GM23338 (cell line): ENCODE measurements at regions not wholly inside any gene's neighbourhood (a gene's known extent, or its start where the extent isn't known, plus 50 kb on each side); places are given as distances from the start of the nearest gene placed in this dataset.
"Not testable (repeated sequence)": the region's sequence is repeated elsewhere in the genome, so short reads cannot be mapped to it uniquely, and the experiment has no call there.

ENCODE experiments used
- ATAC-seq: fragments of 200-7000 bp; cut with Tn5 transposase; 3 replicates; pipeline ENCODE4 v1.9.1; 2020
- DNase-seq: peaks from one replicate; pipeline ENCODE4 v3.0.0-alpha.2; 2015; ENCODE audit warnings: low spot score
- H2AFZ ChIP-seq: fragments of 200-600 bp; sonication (generic); 2 replicates; pipeline ENCODE4 v1.8.0; 2016; ENCODE audit warnings: antibody characterized with exemption, mild to moderate bottlenecking, moderate library complexity
- H3F3A ChIP-seq: fragments of 200-600 bp; sonication (generic); replicated peaks from 2 replicates; pipeline ENCODE4 v1.8.0; 2017; ENCODE audit warnings: antibody characterized with exemption, mixed run types, low read depth
- H3K27ac ChIP-seq: fragments of 200-600 bp; sonication (generic); 2 replicates; pipeline ENCODE4 v1.6.1; 2016; ENCODE audit warnings: low read depth
- H3K27me3 ChIP-seq: fragments of 200-600 bp; sonication (generic); 2 replicates; pipeline ENCODE4 v1.8.0; 2016; ENCODE audit warnings: mild to moderate bottlenecking, mixed run types, moderate library complexity; ENCODE audit not compliant: insufficient read depth
- H3K36me3 ChIP-seq: fragments of 200-600 bp; sonication (generic); 2 replicates; pipeline ENCODE4 v1.8.0; 2016; ENCODE audit warnings: mild to moderate bottlenecking; ENCODE audit not compliant: insufficient read depth
- H3K4me1 ChIP-seq: fragments of 200-600 bp; sonication (generic); 2 replicates; pipeline ENCODE4 v1.8.0; 2016; ENCODE audit warnings: mild to moderate bottlenecking, moderate library complexity; ENCODE audit not compliant: insufficient read depth
- H3K4me2 ChIP-seq: fragments of 200-600 bp; sonication (generic); 2 replicates; pipeline ENCODE4 v1.7.1; 2017; ENCODE audit warnings: mixed run types
- H3K4me3 ChIP-seq: fragments of 200-600 bp; sonication (generic); 2 replicates; pipeline ENCODE4 v1.6.1; 2016; ENCODE audit warnings: mixed run types
- H3K79me2 ChIP-seq: fragments of 200-600 bp; sonication (generic); replicated peaks from 2 replicates; pipeline ENCODE4 v1.8.0; 2017; ENCODE audit warnings: mild to moderate bottlenecking; ENCODE audit not compliant: insufficient read depth
- H3K9me2 ChIP-seq: fragments of 200-600 bp; sonication (generic); 2 replicates; pipeline ENCODE4 v1.8.0; 2017; ENCODE audit not compliant: insufficient read depth
- H4K20me1 ChIP-seq: fragments of 200-600 bp; sonication (generic); replicated peaks from 2 replicates; pipeline ENCODE4 v1.8.0; 2017; ENCODE audit warnings: mild to moderate bottlenecking; ENCODE audit not compliant: insufficient read depth
- H3K27ac Mint-ChIP-seq: 2 replicates; pipeline ENCODE4 v1.8.0; 2020; ENCODE audit warnings: inconsistent platforms, mild to moderate bottlenecking, moderate library complexity, mixed read lengths
- H3K27me3 Mint-ChIP-seq: 3 replicates; pipeline ENCODE4 v1.8.0; 2022; ENCODE audit warnings: low read depth, mild to moderate bottlenecking, moderate library complexity, mixed read lengths, inconsistent platforms; ENCODE audit not compliant: insufficient read depth, poor library complexity
- H3K36me3 Mint-ChIP-seq: 3 replicates; pipeline ENCODE4 v1.8.0; 2021; ENCODE audit warnings: low read depth, mild to moderate bottlenecking, inconsistent platforms, moderate library complexity, mixed read lengths
- H3K4me1 Mint-ChIP-seq: 3 replicates; pipeline ENCODE4 v1.8.0; 2020; ENCODE audit warnings: mild to moderate bottlenecking, inconsistent platforms, mixed read lengths
- H3K4me3 Mint-ChIP-seq: 3 replicates; pipeline ENCODE4 v1.8.0; 2021; ENCODE audit warnings: moderate library complexity, mild to moderate bottlenecking, inconsistent platforms, mixed read lengths
- H3K9me3 Mint-ChIP-seq: 3 replicates; pipeline ENCODE4 v1.8.0; 2020; ENCODE audit warnings: moderate library complexity, mild to moderate bottlenecking, inconsistent platforms, mixed read lengths
- CREB1 ChIP-seq: fragments of 250-450 bp; sonication (Bioruptor Pico); IDR thresholded peaks from 2 replicates; pipeline ENCODE4 v1.5.0; 2020; ENCODE audit warnings: low read depth, mild to moderate bottlenecking, moderate library complexity
- CTCF ChIP-seq, 2 experiments: fragments of 200-600 bp in 1 of 2; sonication (generic) in 1 of 2; conservative IDR thresholded peaks; 2 replicates each; pipeline versions ENCODE4 v1.5.1 to v1.6.1; 2016 to 2017; ENCODE audit warnings: antibody characterized with exemption in 2 of 2, low read depth in 2 of 2, mild to moderate bottlenecking in 2 of 2, moderate library complexity in 1 of 2
- EZH2phosphoT487 ChIP-seq: fragments of 200-600 bp; sonication (generic); IDR thresholded peaks from one replicate; pipeline ENCODE4 v1.8.1; 2018; ENCODE audit warnings: antibody characterized with exemption; ENCODE audit not compliant: unreplicated experiment
- NANOG ChIP-seq: IDR thresholded peaks from 2 replicates; pipeline ENCODE4 v1.6.1; 2016; ENCODE audit warnings: antibody characterized with exemption, borderline replicate concordance
- POLR2AphosphoS5 ChIP-seq: IDR thresholded peaks from 2 replicates; pipeline ENCODE4 v1.6.1; 2016; ENCODE audit warnings: antibody characterized with exemption, low read depth
- REST ChIP-seq: IDR thresholded peaks from one replicate; pipeline ENCODE4 v1.6.1; 2018; ENCODE audit warnings: antibody characterized with exemption; ENCODE audit not compliant: unreplicated experiment

- no peak for TF ChIP-seq REST
Measured at GRCh38 chr7:136116186-136116585, 139.0 kb upstream of the MTPN start (continued).

- Histone ChIP-seq H3F3A (no peaks in the 10 kb centered on the region), H3K27me3 (no peaks in the 10 kb centered on the region), H3K4me3 (no peak overlapping the region), H3K27ac (no peak overlapping the region), H3K4me2 (no peak overlapping the region), H3K9me2 (no peaks in the 10 kb centered on the region), H2AFZ (peak overlapping the region; percentile 88; the same call in 1 of the 2 replicates), H3K36me3 (no peaks in the 10 kb centered on the region), H3K79me2 (no peaks in the 10 kb centered on the region), H4K20me1 (no peaks in the 10 kb centered on the region), H3K4me1 (no peaks in the 10 kb centered on the region)
- Mint-ChIP-seq H3K9me3 (no peaks in the 10 kb centered on the region; the same call in 2 of the 3 replicates), H3K4me1 (peaks cover 3% of the 10 kb centered on the region; the same call in 1 of the 3 replicates), H3K4me3 (no peak overlapping the region), H3K27me3 (peaks cover 8% of the 10 kb centered on the region), H3K27ac (no peak overlapping the region), H3K36me3 (no peaks in the 10 kb centered on the region)
- peak; percentile 98 for ATAC-seq
- TF ChIP-seq NANOG: no peak
- no peak for TF ChIP-seq EZH2phosphoT487
- peak; percentile 85 to 86 for TF ChIP-seq CTCF (conservative IDR thresholded peaks at IDR 0.05; ENCODE audit: low read depth in 2 of 2)
- no peak for TF ChIP-seq POLR2AphosphoS5
- TF ChIP-seq CREB1 (CRISPR knock-in tag): no peak
- peak; percentile 86 for DNase-seq
Measured at GRCh38 chr7:136114966-136115762, 138.0 kb upstream of the MTPN start.

GRCh38 chr7:136114467-136114866 lies 137.3 kb upstream of the MTPN start:
- not testable (repeated sequence) for H3K9me2 ChIP-seq, H3K4me1 ChIP-seq, DNase-seq, H3K27me3 ChIP-seq, H3K27me3 Mint-ChIP-seq, H3K79me2 ChIP-seq, ATAC-seq, H2AFZ ChIP-seq, H3F3A ChIP-seq, H3K36me3 Mint-ChIP-seq, H3K4me1 Mint-ChIP-seq, H3K36me3 ChIP-seq, H3K4me3 ChIP-seq, H3K4me2 ChIP-seq, H3K9me3 Mint-ChIP-seq, H4K20me1 ChIP-seq, H3K4me3 Mint-ChIP-seq, H3K27ac ChIP-seq, H3K27ac Mint-ChIP-seq

DNA sequence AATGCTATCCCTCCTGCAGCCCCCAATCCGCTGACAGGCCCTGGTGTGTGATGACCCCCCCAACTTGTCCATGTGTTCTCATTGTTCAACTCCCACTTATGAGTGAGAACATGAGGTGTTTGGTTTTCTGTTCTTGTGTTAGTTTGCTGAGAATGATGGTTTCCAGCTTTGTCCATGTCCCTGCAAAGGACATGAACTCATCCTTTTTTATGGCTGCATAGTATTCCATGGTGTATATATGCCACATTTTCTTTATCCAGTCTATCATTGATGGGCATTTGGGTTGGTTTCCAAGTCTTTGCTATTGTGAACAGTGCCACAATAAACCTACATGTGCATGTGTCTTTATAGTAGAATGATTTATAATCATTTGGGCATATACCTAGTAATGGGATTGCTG lies 131.9 kb upstream of the MTPN start:
- H4K20me1 ChIP-seq, H3K27ac Mint-ChIP-seq, H3K4me2 ChIP-seq, H3K36me3 Mint-ChIP-seq, H3K79me2 ChIP-seq, H3K4me1 Mint-ChIP-seq, H3K4me1 ChIP-seq, H3F3A ChIP-seq, H3K36me3 ChIP-seq, H2AFZ ChIP-seq, DNase-seq, H3K4me3 ChIP-seq, H3K27me3 ChIP-seq, H3K4me3 Mint-ChIP-seq, H3K27me3 Mint-ChIP-seq, H3K9me2 ChIP-seq, ATAC-seq, H3K27ac ChIP-seq: not testable (repeated sequence)
- H3K9me3 Mint-ChIP-seq: peaks cover 19% of the 10 kb centered on the region
